DMS53 treated with DMSO at 0.1 percent for 48 hours (cell line): ENCODE measurements at regions not wholly inside any gene's neighbourhood (a gene's known extent, or its start where the extent isn't known, plus 50 kb on each side); places are given as distances from the start of the nearest gene placed in this dataset.

ENCODE experiments used
- DNase-seq: peaks from one replicate; lab custom pipeline; 2025; ENCODE audit not compliant: unreplicated experiment; lab: John Stamatoyannopoulos, UW

- no peak for DNase-seq
Measured at GRCh38 chr10:14396411-14397048, 65.8 kb upstream of the FRMD4A start.

- no peak for DNase-seq
Measured at GRCh38 chr10:14394179-14394578, 63.5 kb upstream of the FRMD4A start.

GRCh38 chr10:14391342-14391741 lies 60.6 kb upstream of the FRMD4A start:
- DNase-seq: no peak

- no peak for DNase-seq
Measured at GRCh38 chr10:14389981-14390590, 59.4 kb upstream of the FRMD4A start.

GRCh38 chr10:14385596-14386593 lies 55.2 kb upstream of the FRMD4A start:
- DNase-seq: no peak

- no peak for DNase-seq
Measured at GRCh38 chr10:14384915-14385314, 54.2 kb upstream of the FRMD4A start.

- DNase-seq: no peak
Measured at GRCh38 chr10:14384116-14384730, 53.5 kb upstream of the FRMD4A start.

GRCh38 chr10:14383266-14383665 lies 52.5 kb upstream of the FRMD4A start:
- DNase-seq: no peak

- DNase-seq: no peak
Measured at GRCh38 chr10:14382531-14382930, 51.8 kb upstream of the FRMD4A start.

GRCh38 chr10:14382022-14382421 lies 51.3 kb upstream of the FRMD4A start:
- no peak for DNase-seq

- DNase-seq: no peak
Measured at GRCh38 chr10:14381475-14381874, 50.8 kb upstream of the FRMD4A start.

- DNase-seq: no peak
Measured at GRCh38 chr10:14380746-14381145, 50.0 kb upstream of the FRMD4A start.
